ENCODE measurements at regions not wholly inside any gene's neighbourhood (a gene's known extent, or its start where the extent isn't known, plus 50 kb on each side); places are given as distances from the start of the nearest gene placed in this dataset.

DNA sequence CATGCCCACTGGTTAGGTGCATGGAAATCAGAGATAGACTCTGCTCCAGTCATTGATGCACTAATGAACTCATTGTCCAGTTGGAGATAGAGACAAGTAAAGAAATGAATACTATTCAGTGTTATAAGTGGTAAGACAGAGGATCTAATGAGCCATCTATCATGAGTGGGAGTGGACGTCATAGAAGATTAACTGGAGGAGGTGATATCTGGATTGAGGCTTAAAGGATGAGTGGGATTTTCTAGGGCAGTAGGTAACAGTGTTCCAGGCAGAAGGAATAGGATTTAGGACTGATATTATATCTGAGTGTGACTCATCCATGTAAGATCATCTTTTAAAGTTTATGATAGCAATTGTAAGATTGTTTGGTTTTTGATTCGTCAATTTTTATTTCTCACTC, 152.2 kb upstream of the CSNK1A1L start:
- Histone ChIP-seq H3K9me3 (ENCODE audit: control insufficient read depth, insufficient read depth, low read length) (no peaks in the 10 kb centered on the region), H3K27ac (ENCODE audit: low read depth, low read length) (no peak overlapping the region), H3K4me2 (ENCODE audit: low read length) (no peak overlapping the region), H3K36me3 (ENCODE audit: control insufficient read depth, low read length) (no peaks in the 10 kb centered on the region), H3F3A (ENCODE audit: control insufficient read depth, insufficient read depth) (no peaks in the 10 kb centered on the region), H3K79me2 (ENCODE audit: control insufficient read depth, low read length) (no peaks in the 10 kb centered on the region), H4K20me1 (ENCODE audit: control insufficient read depth, insufficient read depth, low read depth, low read length) (no peaks in the 10 kb centered on the region), H3K4me3 (ENCODE audit: low read length) (no peak overlapping the region), H3K9me2 (replicated peaks; ENCODE audit: control insufficient read depth, low read length) (0 out of 2 replicates have a peak, but pooled peaks cover 2% of the 10 kb centered on the region), H3K4me1 (ENCODE audit: control insufficient read depth, low read length) (no peaks in the 10 kb centered on the region), H3K27me3 (ENCODE audit: control insufficient read depth, low read length) (no peaks in the 10 kb centered on the region)
- TF ChIP-seq, protein P1, sequence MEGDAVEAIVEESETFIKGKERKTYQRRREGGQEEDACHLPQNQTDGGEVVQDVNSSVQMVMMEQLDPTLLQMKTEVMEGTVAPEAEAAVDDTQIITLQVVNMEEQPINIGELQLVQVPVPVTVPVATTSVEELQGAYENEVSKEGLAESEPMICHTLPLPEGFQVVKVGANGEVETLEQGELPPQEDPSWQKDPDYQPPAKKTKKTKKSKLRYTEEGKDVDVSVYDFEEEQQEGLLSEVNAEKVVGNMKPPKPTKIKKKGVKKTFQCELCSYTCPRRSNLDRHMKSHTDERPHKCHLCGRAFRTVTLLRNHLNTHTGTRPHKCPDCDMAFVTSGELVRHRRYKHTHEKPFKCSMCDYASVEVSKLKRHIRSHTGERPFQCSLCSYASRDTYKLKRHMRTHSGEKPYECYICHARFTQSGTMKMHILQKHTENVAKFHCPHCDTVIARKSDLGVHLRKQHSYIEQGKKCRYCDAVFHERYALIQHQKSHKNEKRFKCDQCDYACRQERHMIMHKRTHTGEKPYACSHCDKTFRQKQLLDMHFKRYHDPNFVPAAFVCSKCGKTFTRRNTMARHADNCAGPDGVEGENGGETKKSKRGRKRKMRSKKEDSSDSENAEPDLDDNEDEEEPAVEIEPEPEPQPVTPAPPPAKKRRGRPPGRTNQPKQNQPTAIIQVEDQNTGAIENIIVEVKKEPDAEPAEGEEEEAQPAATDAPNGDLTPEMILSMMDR (IDR thresholded peaks at IDR 0.05; ENCODE audit: low read depth, low read length, poor library complexity, severe bottlenecking) = no peak
- TF ChIP-seq EZH2phosphoT487 (IDR thresholded peaks at IDR 0.05; ENCODE audit: borderline replicate concordance, low read length) = no peak

DNA sequence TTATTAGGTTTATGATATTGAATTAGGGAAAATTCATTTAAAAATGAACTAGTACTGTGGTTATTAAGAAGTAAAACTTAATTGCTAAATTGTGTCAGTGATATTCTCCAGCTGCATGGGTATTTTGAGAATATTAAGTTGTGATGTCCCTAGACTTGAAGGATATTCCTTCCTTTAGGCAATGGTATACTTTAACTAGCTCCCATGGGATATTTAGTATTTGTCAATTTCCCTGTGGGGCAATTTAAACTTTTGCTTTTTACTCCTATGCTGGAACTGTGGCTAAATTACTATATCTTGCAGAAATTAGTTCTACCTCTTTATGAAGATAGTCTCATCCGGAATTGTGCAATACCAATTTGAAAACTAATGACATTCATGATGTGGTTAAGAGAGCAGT, 151.6 kb upstream of the CSNK1A1L start:
- Histone ChIP-seq H3K9me2 (replicated peaks; ENCODE audit: control insufficient read depth, low read length) (0 out of 2 replicates have a peak, but pooled peaks cover 2% of the 10 kb centered on the region), H3K9me3 (ENCODE audit: control insufficient read depth, insufficient read depth, low read length) (no peaks in the 10 kb centered on the region), H3K36me3 (ENCODE audit: control insufficient read depth, low read length) (no peaks in the 10 kb centered on the region), H3K79me2 (ENCODE audit: control insufficient read depth, low read length) (no peaks in the 10 kb centered on the region), H3K4me3 (ENCODE audit: low read length) (no peak overlapping the region), H3K27me3 (ENCODE audit: control insufficient read depth, low read length) (no peaks in the 10 kb centered on the region), H3K27ac (ENCODE audit: low read depth, low read length) (no peak overlapping the region), H3K4me2 (ENCODE audit: low read length) (no peak overlapping the region), H3F3A (ENCODE audit: control insufficient read depth, insufficient read depth) (no peaks in the 10 kb centered on the region), H4K20me1 (ENCODE audit: control insufficient read depth, insufficient read depth, low read depth, low read length) (no peaks in the 10 kb centered on the region), H3K4me1 (ENCODE audit: control insufficient read depth, low read length) (no peaks in the 10 kb centered on the region)
- TF ChIP-seq, protein P1 (IDR thresholded peaks at IDR 0.05; ENCODE audit: low read depth, low read length, poor library complexity, severe bottlenecking) = no peak
- TF ChIP-seq EZH2phosphoT487 (IDR thresholded peaks at IDR 0.05; ENCODE audit: borderline replicate concordance, low read length) = no peak

- Histone ChIP-seq H3K9me3 (ENCODE audit: control insufficient read depth, insufficient read depth, low read length) (peaks cover 4% of the 10 kb centered on the region; the same call in 1 of the 2 replicates), H3K79me2 (ENCODE audit: control insufficient read depth, low read length) (no peaks in the 10 kb centered on the region), H3K4me2 (ENCODE audit: low read length) (no peak overlapping the region), H3K9me2 (replicated peaks; ENCODE audit: control insufficient read depth, low read length) (no peaks in the 10 kb centered on the region), H4K20me1 (ENCODE audit: control insufficient read depth, insufficient read depth, low read depth, low read length) (no peaks in the 10 kb centered on the region), H3K27ac (ENCODE audit: low read depth, low read length) (no peak overlapping the region), H3K36me3 (ENCODE audit: control insufficient read depth, low read length) (no peaks in the 10 kb centered on the region), H3K4me1 (ENCODE audit: control insufficient read depth, low read length) (no peaks in the 10 kb centered on the region), H3K27me3 (ENCODE audit: control insufficient read depth, low read length) (no peaks in the 10 kb centered on the region), H3K4me3 (ENCODE audit: low read length) (no peak overlapping the region), H3F3A (ENCODE audit: control insufficient read depth, insufficient read depth) (no peaks in the 10 kb centered on the region)
- TF ChIP-seq EZH2phosphoT487 (IDR thresholded peaks at IDR 0.05; ENCODE audit: borderline replicate concordance, low read length) = no peak
- TF ChIP-seq, protein P1 (IDR thresholded peaks at IDR 0.05; ENCODE audit: low read depth, low read length, poor library complexity, severe bottlenecking) = no peak
Observed at GRCh38 chr13:37241786-37242185, 136.3 kb upstream of the CSNK1A1L start.

Data from DOHH2 (cell line).